Sigmoid colon (tissue), 4 donors: ENCODE measurements at regions not wholly inside any gene's neighbourhood (a gene's known extent, or its start where the extent isn't known, plus 50 kb on each side); places are given as distances from the start of the nearest gene placed in this dataset.

Experiments
- EP300 ChIP-seq, 4 donors: sonication (generic); formaldehyde crosslinking; IDR thresholded peaks; one replicate each; pipeline ENCODE4 v1.6.1; 2017; ENCODE audit warnings: antibody characterized with exemption in 4 of 4
- POLR2A ChIP-seq, 2 donors: fragments of 450-650 bp; IDR thresholded peaks; one replicate each; pipeline ENCODE4 v1.6.1; 2016; ENCODE audit warnings: antibody characterized with exemption in 2 of 2, mild to moderate bottlenecking in 2 of 2, moderate library complexity in 2 of 2
- POLR2AphosphoS5 ChIP-seq, 4 donors: sonication (generic); formaldehyde crosslinking; IDR thresholded peaks; one replicate each; pipeline ENCODE4 v1.6.1; 2017; ENCODE audit warnings: antibody characterized with exemption in 4 of 4
- TF ChIP-seq, protein P1 (sequence below), 4 experiments: fragments of 450-650 bp in 3 of 4; fragments of 200-600 bp in 1 of 4; IDR thresholded peaks; one replicate each; pipeline ENCODE4 v1.5.1; 2016 to 2019; ENCODE audit warnings: antibody characterized with exemption in 4 of 4, mild to moderate bottlenecking in 3 of 4, moderate library complexity in 2 of 4

DNA sequence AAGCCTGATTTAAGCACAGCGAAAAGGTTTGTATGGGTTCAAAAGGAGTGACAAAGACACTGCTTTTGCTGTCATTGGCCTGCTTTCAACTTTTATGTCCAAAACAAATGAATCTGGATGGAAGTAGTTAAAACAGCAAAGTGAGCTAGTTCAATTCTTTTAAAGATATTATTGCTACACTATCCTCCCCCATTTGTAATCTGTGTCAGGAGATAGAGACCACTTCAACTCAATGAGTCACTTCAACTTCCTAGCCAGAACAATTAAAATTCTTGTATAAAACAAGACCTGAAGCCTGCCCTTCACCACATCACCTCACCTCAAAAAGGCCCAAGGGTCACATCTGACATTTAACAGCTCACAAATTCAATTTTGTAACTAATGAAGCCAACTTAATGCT is 364.1 kb upstream of the LYPLAL1 start:
- TF ChIP-seq, protein P1, sequence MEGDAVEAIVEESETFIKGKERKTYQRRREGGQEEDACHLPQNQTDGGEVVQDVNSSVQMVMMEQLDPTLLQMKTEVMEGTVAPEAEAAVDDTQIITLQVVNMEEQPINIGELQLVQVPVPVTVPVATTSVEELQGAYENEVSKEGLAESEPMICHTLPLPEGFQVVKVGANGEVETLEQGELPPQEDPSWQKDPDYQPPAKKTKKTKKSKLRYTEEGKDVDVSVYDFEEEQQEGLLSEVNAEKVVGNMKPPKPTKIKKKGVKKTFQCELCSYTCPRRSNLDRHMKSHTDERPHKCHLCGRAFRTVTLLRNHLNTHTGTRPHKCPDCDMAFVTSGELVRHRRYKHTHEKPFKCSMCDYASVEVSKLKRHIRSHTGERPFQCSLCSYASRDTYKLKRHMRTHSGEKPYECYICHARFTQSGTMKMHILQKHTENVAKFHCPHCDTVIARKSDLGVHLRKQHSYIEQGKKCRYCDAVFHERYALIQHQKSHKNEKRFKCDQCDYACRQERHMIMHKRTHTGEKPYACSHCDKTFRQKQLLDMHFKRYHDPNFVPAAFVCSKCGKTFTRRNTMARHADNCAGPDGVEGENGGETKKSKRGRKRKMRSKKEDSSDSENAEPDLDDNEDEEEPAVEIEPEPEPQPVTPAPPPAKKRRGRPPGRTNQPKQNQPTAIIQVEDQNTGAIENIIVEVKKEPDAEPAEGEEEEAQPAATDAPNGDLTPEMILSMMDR (IDR thresholded peaks at IDR 0.05), result no peak
- TF ChIP-seq POLR2A (IDR thresholded peaks at IDR 0.05), result no peak
- TF ChIP-seq POLR2AphosphoS5 (IDR thresholded peaks at IDR 0.05), result no peak
- TF ChIP-seq EP300 (IDR thresholded peaks at IDR 0.05), result no peak
